Activated naive CD4-positive, alpha-beta T cell treated with anti-CD3 and anti-CD28 coated beads for 36 hours (primary cell): ENCODE measurements at regions not wholly inside any gene's neighbourhood (a gene's known extent, or its start where the extent isn't known, plus 50 kb on each side); places are given as distances from the start of the nearest gene placed in this dataset. TPM values are rescaled to one million over a fixed set of nuclear protein-coding genes. Genes with fewer than 3 reads are reported as not detected.
"Not testable (repeated sequence)": the region's sequence is repeated elsewhere in the genome, so short reads cannot be mapped to it uniquely, and the experiment has no call there.

Experiments used
- CTCF ChIA-PET: fragments of 350-600 bp; sonication (Branson Sonifier 250); formaldehyde crosslinking; loops from one replicate; lab custom pipeline; 2021; ENCODE audit warnings: antibody characterized with exemption; lab: Charles Lee
- DNase-seq: peaks from one replicate; pipeline ENCODE4 v3.0.0-alpha.2; 2020
- H3K27ac Mint-ChIP-seq: one replicate; pipeline ENCODE4 v1.8.0; 2021; ENCODE audit warnings: mild to moderate bottlenecking, mixed read lengths
- H3K27me3 Mint-ChIP-seq: one replicate; pipeline ENCODE4 v1.8.0; 2021; ENCODE audit warnings: low read depth, mixed read lengths
- H3K36me3 Mint-ChIP-seq: one replicate; pipeline ENCODE4 v1.8.0; 2021; ENCODE audit warnings: low read depth, mixed read lengths
- H3K4me1 Mint-ChIP-seq: one replicate; pipeline ENCODE4 v1.8.0; 2021; ENCODE audit warnings: low read depth, mixed read lengths
- H3K4me3 Mint-ChIP-seq: one replicate; pipeline ENCODE4 v1.8.0; 2021; ENCODE audit warnings: mild to moderate bottlenecking, moderate library complexity, mixed read lengths
- H3K9me3 Mint-ChIP-seq: one replicate; pipeline ENCODE4 v1.8.0; 2021; ENCODE audit warnings: mixed read lengths
- intact Hi-C: fragments of 100-400 bp; cut with micrococcal nuclease; formaldehyde crosslinking; loops from one replicate; pipeline ENCODE4 v1.15.1; 2023
- microRNA-seq: library from miRNA; unstranded; fragments of <30 nt; microRNA quantifications from one replicate; pipeline ENCODE4 v1.2.0, GENCODE V29; 2022; ENCODE audit warnings: borderline microRNAs expressed, borderline replicate concordance

DNA sequence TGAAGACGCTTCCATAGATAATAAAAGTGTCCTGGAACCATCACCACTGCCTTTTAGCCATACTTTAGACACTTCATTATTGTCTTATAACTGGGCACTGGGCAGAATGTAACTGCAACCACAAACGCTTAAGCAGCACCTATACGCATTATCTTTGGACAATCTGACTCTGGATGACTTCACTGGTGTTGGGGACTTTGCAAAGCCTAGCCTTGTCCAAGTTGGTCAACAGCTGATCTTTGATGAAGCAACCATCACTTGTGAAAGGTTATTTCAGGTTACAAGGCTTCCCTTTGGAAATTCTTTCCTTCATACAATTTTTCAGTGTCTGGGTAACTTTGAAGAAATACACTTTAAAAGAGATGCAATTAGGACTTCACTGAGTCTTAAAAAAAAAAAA lies 77.8 kb upstream of the ZNF462 start:
- Mint-ChIP-seq H3K36me3 (no peaks in the 10 kb centered on the region), H3K27me3 (no peaks in the 10 kb centered on the region), H3K9me3 (no peaks in the 10 kb centered on the region), H3K4me1 (no peaks in the 10 kb centered on the region), H3K27ac (no peak overlapping the region), H3K4me3 (no peak overlapping the region)
- no peak for DNase-seq
- intact Hi-C loops: no loop called here
- CTCF ChIA-PET: no interaction called here

DNA sequence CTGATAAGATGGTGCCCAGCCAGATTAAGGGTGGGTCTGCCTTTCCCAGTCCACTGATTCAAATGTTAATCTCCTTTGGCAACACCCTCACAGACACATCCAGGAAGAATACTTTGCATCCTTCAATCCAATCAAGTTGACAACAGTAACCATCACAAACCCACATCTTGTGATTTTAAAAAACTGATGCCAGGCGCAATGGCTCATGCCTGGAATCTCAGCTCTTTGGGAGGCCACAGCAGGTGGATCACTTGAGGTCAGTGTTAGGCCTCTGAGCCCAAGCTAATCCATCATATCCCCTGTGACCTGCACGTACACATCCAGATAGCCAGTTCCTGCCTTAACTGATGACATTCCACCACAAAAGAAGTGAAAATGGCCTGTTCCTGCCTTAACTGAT lies 74.9 kb upstream of the ZNF462 start:
- CTCF ChIA-PET, H3K4me3 Mint-ChIP-seq, H3K9me3 Mint-ChIP-seq, DNase-seq, intact Hi-C loops, H3K36me3 Mint-ChIP-seq, H3K27ac Mint-ChIP-seq, H3K4me1 Mint-ChIP-seq, H3K27me3 Mint-ChIP-seq: not testable (repeated sequence)

DNA sequence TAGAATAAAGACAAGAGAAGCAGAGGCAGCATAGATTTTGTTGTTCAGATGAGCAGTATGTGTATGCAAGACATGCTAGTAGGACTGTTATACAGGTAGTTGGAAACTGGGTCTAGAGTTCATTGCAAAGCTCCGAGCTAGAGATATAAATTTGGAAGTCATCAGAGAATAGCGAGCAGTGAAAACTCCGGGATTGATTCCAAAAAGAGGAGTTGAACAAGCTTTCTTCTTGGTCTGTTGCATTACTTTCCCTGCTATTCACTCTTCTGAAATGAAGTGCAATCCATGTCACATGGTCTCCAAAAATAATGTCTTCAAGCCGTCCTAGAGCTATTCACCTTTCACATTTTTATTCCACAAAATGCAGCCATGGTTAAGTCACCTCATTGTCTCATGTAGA lies 67.9 kb upstream of the ZNF462 start:
- Mint-ChIP-seq H3K36me3 (no peaks in the 10 kb centered on the region), H3K27ac (no peak overlapping the region), H3K4me3 (no peak overlapping the region), H3K9me3 (no peaks in the 10 kb centered on the region), H3K27me3 (no peaks in the 10 kb centered on the region), H3K4me1 (no peaks in the 10 kb centered on the region)
- intact Hi-C loops: no loop called here
- CTCF ChIA-PET: no interaction called here
- DNase-seq: no peak

DNA sequence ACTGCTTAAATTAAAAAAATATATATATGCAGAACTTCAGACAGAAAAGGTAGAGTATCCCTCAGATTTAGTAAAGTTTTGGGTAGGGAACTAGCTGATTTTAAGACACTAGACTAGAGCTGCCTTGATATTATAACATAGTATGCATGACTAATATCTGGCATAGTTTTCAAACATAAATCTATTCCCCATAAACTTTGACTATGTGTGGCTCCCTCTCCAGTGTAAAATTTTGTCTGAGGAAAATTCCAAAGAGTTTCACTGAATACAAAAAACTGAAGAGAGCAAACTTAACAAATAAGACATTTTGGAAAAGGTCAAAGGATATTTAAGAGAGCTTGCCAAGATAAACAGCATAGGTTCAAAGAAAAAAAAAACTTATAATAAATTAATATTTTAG lies 66.2 kb upstream of the ZNF462 start:
- CTCF ChIA-PET: no interaction called here
- Mint-ChIP-seq H3K36me3 (no peaks in the 10 kb centered on the region), H3K4me3 (no peak overlapping the region), H3K27me3 (no peaks in the 10 kb centered on the region), H3K4me1 (no peaks in the 10 kb centered on the region), H3K27ac (no peak overlapping the region), H3K9me3 (no peaks in the 10 kb centered on the region)
- DNase-seq: no peak
- intact Hi-C loops: no loop called here

DNA sequence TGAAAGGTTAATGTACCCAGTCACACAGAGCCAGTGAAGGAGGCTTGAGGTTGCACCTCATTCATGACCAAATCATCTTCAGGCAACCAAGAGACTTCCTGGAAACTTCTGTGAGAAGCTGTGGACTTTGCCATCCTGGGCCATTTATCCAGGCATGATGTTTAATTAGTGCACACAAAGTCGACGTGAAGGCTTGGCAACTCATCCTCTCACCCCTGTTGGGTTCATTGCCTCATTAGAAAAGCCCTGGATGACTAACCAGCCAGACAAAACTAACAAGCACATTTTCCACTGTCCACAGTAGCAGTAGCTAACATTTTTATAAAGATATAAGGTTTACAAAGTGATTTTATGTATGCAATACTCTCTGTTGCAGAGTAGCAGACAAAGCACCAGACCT lies 65.7 kb upstream of the ZNF462 start:
- CTCF ChIA-PET: no interaction called here
- H3K4me3 Mint-ChIP-seq: no peak overlapping the region
- H3K4me1 Mint-ChIP-seq: no peaks in the 10 kb centered on the region
- H3K36me3 Mint-ChIP-seq: no peaks in the 10 kb centered on the region
- no peak for DNase-seq
- no peaks in the 10 kb centered on the region for H3K27me3 Mint-ChIP-seq
- no peak overlapping the region for H3K27ac Mint-ChIP-seq
- H3K9me3 Mint-ChIP-seq: no peaks in the 10 kb centered on the region
- intact Hi-C loops: no loop called here

DNA sequence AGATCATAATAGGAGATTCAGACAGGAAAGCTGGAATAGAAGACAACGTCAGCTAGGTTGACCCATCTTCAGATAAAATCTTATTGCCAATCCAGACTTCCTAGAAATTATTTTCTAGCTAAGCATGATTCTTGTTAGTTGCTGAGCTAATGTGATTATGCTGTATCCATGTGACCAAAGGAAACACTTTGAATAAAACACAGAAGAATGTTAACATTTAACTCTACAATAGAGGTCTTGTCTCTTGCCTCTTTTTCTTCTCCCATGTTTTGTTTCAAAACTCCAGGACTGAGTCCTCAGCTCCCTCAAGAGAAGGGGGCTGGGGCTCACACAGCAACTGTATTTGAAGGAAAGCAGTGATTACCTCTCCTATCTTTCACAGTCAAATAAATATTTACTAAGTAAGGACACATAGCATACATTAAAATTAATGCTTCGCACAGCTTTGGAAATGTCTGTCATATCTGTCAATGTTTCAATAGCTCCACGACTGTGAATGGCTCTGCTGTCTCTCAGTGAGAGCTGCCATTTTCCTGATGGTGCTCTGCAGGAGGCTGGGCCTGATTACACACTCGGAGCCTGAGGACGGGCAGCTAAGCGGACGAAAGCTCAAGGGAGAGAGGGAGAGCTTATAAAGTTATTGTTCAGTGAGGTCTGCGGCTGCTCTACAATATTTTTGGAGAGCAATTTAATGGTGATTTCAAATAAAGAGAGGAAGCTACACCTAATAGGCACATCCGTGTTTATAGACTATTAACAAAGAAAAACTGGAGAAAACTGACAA lies 64.8 kb upstream of the ZNF462 start:
- CTCF ChIA-PET: no interaction called here
- Mint-ChIP-seq H3K27ac (no peak overlapping the region), H3K4me3 (no peak overlapping the region), H3K27me3 (no peaks in the 10 kb centered on the region), H3K4me1 (no peaks in the 10 kb centered on the region), H3K9me3 (no peaks in the 10 kb centered on the region), H3K36me3 (no peaks in the 10 kb centered on the region)
- intact Hi-C loops: no loop called here
- DNase-seq: no peak

DNA sequence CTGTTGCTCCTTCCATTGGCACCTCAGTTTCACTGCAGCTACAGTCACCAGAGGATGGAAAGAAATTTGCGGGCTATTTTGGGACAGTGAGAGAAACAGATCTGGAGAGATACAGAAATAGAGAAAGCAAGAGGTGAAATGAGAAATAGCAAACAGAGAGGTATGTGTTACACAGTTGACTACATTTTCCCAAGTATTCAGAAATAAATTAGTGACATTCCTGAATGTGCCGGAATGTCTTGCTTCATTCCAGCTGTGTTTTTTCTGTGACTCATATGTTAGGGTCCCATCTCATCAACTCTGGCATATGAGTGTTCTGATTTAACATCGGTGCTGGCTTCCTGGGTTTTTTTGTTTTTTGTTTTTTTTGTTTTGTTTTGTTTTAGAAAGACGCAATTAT lies 63.8 kb upstream of the ZNF462 start:
- Mint-ChIP-seq H3K4me1 (no peaks in the 10 kb centered on the region), H3K4me3 (no peak overlapping the region), H3K27me3 (no peaks in the 10 kb centered on the region), H3K9me3 (no peaks in the 10 kb centered on the region), H3K36me3 (no peaks in the 10 kb centered on the region), H3K27ac (no peak overlapping the region)
- intact Hi-C loops: no loop called here
- CTCF ChIA-PET: no interaction called here
- DNase-seq: no peak

DNA sequence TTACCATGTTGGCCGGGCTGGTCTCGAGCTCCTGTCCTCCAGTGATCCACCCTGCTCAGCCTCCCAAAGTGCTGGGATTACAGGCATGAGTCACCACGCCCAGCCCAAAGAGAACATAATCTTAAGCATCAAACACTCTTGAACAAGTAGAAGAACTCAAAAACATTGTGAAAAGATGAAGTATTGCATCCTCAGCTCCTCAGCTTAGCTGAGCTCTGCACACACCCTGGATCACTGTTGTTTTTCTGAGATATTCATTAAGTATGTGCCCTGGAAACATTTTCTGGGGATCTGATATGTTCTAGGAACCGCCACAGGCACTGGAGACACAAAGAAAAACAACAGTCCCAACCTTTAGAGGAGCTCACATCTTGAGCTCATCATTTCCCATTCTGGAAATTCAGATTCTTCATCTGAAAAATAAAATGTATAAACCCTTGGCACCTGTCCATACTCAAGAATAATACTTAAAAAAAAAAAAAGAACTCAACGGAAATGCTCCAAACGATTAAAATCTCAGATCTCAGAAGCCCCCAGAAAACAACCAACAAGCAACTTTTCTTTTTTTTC lies 62.2 kb upstream of the ZNF462 start:
- Mint-ChIP-seq H3K4me1 (no peaks in the 10 kb centered on the region), H3K36me3 (no peaks in the 10 kb centered on the region), H3K9me3 (no peaks in the 10 kb centered on the region), H3K27me3 (no peaks in the 10 kb centered on the region), H3K4me3 (no peak overlapping the region), H3K27ac (no peak overlapping the region)
- DNase-seq: no peak
- CTCF ChIA-PET: no interaction called here
- intact Hi-C loops: no loop called here

DNA sequence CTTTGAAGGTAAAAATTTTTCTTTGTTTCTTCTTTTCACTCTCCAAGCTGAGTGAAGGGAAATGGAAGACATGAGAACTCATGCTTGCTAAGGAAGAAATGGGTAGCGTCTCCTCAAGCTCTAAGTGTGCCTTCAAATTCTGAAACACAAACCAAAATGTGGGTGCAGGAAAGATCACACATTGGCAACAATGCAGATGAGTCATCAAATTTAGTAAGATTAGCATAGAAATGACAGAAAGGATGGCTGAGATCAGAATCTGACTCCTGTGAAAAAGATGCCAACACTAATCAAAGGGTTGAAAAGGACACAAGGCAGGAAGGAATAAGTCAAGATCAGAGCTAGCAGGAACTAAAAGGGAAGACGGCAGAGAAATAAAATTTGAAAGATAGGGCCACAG lies 61.1 kb upstream of the ZNF462 start:
- H3K4me3 Mint-ChIP-seq: no peak overlapping the region
- CTCF ChIA-PET: no interaction called here
- H3K4me1 Mint-ChIP-seq: no peaks in the 10 kb centered on the region
- no peak overlapping the region for H3K27ac Mint-ChIP-seq
- intact Hi-C loops: no loop called here
- H3K9me3 Mint-ChIP-seq: peaks cover under 1% of the 10 kb centered on the region
- H3K36me3 Mint-ChIP-seq: no peaks in the 10 kb centered on the region
- DNase-seq: no peak
- no peaks in the 10 kb centered on the region for H3K27me3 Mint-ChIP-seq

Small RNAs in the stretch of these regions (microRNA-seq; reads per million reads assigned to microRNA genes)
- not detected for gene MIR8081
